Lower lobe of right lung (tissue), 2 donors: ENCODE measurements at regions not wholly inside any gene's neighbourhood (a gene's known extent, or its start where the extent isn't known, plus 50 kb on each side); places are given as distances from the start of the nearest gene placed in this dataset.
"Not testable (repeated sequence)": the region's sequence is repeated elsewhere in the genome, so short reads cannot be mapped to it uniquely, and the experiment has no call there.

Experiments used
- ATAC-seq, 2 donors: fragments of 200-7000 bp; cut with Tn5 transposase; one replicate each; pipeline ENCODE4 v1.9.1; 2020 to 2022; ENCODE audit warnings: mild to moderate bottlenecking in 2 of 2, moderate library complexity in 2 of 2
- DNase-seq: peaks from one replicate; pipeline ENCODE4 v3.0.0-alpha.2; 2020
- H3K27ac ChIP-seq: fragments of 200-600 bp; one replicate; pipeline ENCODE4 v1.8.0; 2022
- H3K27me3 ChIP-seq: fragments of 200-600 bp; one replicate; pipeline ENCODE4 v1.8.0; 2022; ENCODE audit warnings: low read depth
- H3K36me3 ChIP-seq: fragments of 200-600 bp; one replicate; pipeline ENCODE4 v1.8.0; 2022; ENCODE audit warnings: mild to moderate bottlenecking
- H3K4me1 ChIP-seq: fragments of 200-600 bp; one replicate; pipeline ENCODE4 v1.8.0; 2022
- H3K4me3 ChIP-seq: fragments of 200-600 bp; one replicate; pipeline ENCODE4 v1.8.0; 2022; ENCODE audit warnings: mild to moderate bottlenecking
- H3K9me3 ChIP-seq: fragments of 200-600 bp; one replicate; pipeline ENCODE4 v1.8.0; 2022
- intact Hi-C: fragments of 100-400 bp; cut with DNase I; formaldehyde crosslinking; loops from one replicate; pipeline ENCODE4 v1.11.0; 2022
- TF ChIP-seq, protein P1 (sequence below): fragments of 200-600 bp; IDR thresholded peaks from one replicate; pipeline ENCODE4 v1.8.0; 2022; ENCODE audit warnings: antibody characterized with exemption, mild to moderate bottlenecking
- donor health status: DM: no; HTN: yes; CAD: no; lungs with severe emphysema.

DNA sequence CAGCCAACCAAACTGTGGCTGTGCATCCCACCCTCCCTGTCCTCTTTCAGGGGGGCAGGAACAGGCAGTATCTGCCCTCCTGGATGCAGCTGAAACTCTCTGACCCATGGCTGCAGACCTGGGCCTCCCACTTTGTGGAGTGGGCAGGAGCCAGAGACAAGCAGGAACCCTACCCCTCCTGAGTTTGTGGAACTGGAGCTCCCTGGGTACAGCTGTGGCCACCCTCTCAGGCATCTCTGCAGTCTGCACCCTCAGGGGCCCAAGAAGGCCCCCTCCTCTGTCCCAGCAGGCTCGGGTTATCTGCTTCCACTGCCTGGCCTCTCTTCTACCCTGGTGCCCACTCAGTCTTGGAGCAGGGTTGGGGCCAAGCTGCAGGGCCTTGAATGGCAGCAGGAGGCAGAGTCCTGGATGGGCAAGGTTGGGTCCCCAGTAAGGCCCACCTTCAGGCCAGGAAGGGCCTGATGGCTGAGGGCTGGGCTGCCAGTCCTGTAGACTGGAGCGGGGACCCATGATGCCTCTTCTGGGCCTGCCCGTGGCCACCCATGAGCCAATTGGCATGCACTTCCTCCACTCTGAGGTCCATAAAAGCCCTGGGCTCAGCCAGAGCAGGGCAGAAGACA is 619.9 kb downstream of the KIF4B start:
- TF ChIP-seq, protein P1, sequence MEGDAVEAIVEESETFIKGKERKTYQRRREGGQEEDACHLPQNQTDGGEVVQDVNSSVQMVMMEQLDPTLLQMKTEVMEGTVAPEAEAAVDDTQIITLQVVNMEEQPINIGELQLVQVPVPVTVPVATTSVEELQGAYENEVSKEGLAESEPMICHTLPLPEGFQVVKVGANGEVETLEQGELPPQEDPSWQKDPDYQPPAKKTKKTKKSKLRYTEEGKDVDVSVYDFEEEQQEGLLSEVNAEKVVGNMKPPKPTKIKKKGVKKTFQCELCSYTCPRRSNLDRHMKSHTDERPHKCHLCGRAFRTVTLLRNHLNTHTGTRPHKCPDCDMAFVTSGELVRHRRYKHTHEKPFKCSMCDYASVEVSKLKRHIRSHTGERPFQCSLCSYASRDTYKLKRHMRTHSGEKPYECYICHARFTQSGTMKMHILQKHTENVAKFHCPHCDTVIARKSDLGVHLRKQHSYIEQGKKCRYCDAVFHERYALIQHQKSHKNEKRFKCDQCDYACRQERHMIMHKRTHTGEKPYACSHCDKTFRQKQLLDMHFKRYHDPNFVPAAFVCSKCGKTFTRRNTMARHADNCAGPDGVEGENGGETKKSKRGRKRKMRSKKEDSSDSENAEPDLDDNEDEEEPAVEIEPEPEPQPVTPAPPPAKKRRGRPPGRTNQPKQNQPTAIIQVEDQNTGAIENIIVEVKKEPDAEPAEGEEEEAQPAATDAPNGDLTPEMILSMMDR = no peak
- H3K4me3 ChIP-seq = no peak overlapping the region
- H3K9me3 ChIP-seq = no peaks in the 10 kb centered on the region
- H3K36me3 ChIP-seq = no peaks in the 10 kb centered on the region
- intact Hi-C loops = no loop called here
- H3K27ac ChIP-seq = no peak overlapping the region
- no peaks in the 10 kb centered on the region for H3K27me3 ChIP-seq
- H3K4me1 ChIP-seq = no peaks in the 10 kb centered on the region
- ATAC-seq (peak in 1 of 2 donors; percentile 13), DNase-seq (no peak)

DNA sequence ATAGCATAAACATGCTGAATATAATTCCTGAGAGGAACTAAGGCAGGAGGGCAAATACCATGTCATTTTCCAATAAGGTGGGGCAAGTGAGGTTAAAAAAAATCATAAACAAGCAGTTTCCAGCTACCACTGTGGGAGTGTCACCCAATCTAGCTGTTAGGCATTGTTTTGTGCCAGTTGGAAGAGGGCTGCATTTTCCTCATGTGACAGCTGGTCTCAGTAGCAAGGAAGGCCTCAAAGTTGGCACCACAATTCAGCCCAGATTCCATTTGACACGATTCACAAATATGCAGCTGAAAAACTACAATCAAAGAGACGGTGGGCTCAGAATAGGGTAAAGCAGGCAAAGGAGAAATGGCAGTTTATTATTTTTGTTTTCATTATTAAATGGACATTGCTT is 636.1 kb downstream of the KIF4B start:
- no peak for ATAC-seq
- intact Hi-C loops = no loop called here
- no peaks in the 10 kb centered on the region for H3K4me1 ChIP-seq

GRCh38 chr5:155655569-155655968 is 642.0 kb downstream of the KIF4B start:
- intact Hi-C loops = no loop called here
- DNase-seq (no peak), ATAC-seq (no peak)
- no peak overlapping the region for H3K27ac ChIP-seq
- H3K4me3 ChIP-seq = no peak overlapping the region
- no peaks in the 10 kb centered on the region for H3K36me3 ChIP-seq
- no peaks in the 10 kb centered on the region for H3K9me3 ChIP-seq
- TF ChIP-seq, protein P1 = no peak
- no peaks in the 10 kb centered on the region for H3K27me3 ChIP-seq
- no peaks in the 10 kb centered on the region for H3K4me1 ChIP-seq

More for the DNA sequence above, 636.1 kb downstream of the KIF4B start:
- no peak overlapping the region for H3K27ac ChIP-seq
- no peak overlapping the region for H3K4me3 ChIP-seq
- H3K9me3 ChIP-seq = no peaks in the 10 kb centered on the region
- DNase-seq = no peak
- no peaks in the 10 kb centered on the region for H3K27me3 ChIP-seq
- TF ChIP-seq, protein P1 = no peak
- no peaks in the 10 kb centered on the region for H3K36me3 ChIP-seq

GRCh38 chr5:155661859-155662258 is 648.3 kb downstream of the KIF4B start:
- no peak overlapping the region for H3K4me3 ChIP-seq
- H3K27ac ChIP-seq = no peak overlapping the region
- H3K27me3 ChIP-seq = no peaks in the 10 kb centered on the region
- H3K9me3 ChIP-seq = no peaks in the 10 kb centered on the region
- TF ChIP-seq, protein P1 = no peak
- no peaks in the 10 kb centered on the region for H3K4me1 ChIP-seq
- no peak for DNase-seq
- no peaks in the 10 kb centered on the region for H3K36me3 ChIP-seq
- intact Hi-C loops = no loop called here
- no peak for ATAC-seq

DNA sequence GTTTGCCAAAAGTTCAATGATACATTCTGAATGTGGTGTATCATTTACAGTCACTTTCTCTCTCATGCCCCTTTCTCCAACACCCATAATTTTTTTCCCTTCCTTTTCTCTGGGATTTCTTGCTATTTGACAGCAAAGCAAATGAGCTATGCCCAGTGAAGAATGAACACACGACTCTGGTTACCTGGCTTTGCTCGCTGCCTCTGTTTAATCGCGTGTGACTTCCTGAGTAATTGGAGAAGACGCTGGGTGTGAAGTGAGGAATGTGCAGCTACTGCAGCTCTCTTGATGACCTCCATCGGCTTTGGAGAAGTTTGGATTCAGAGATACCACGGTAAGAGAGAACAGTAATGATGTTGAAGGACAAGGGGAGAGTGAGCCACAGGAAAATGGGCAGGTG is 651.8 kb downstream of the KIF4B start:
- Histone ChIP-seq H3K4me1 (no peaks in the 10 kb centered on the region), H3K4me3 (no peak overlapping the region), H3K27me3 (no peaks in the 10 kb centered on the region), H3K36me3 (no peaks in the 10 kb centered on the region), H3K9me3 (no peaks in the 10 kb centered on the region), H3K27ac (no peak overlapping the region)
- intact Hi-C loops = no loop called here
- no peak for DNase-seq
- ATAC-seq = no peak
- TF ChIP-seq, protein P1 = no peak

DNA sequence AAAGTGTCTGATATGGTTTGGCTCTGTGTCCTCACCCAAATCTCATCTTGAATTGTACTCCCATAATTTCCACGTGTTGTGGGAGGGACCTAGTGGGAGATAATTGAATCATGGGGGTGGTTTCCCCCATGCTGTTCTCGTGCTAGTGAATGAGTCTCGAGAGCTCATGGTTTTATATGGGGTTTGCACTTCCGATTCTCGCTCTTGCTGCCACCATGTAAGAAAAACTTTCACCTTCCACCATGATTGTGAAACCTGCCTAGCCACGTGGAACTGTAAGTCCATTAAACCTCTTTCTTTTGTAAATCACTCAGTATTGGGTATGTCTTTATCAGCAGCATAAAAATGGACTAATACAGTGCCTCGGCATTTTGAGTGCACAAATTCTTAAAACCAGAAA is 655.0 kb upstream of the SGCD start:
- H3K4me1 ChIP-seq, H3K27ac ChIP-seq, H3K36me3 ChIP-seq, H3K27me3 ChIP-seq, ATAC-seq, intact Hi-C loops, H3K9me3 ChIP-seq, H3K4me3 ChIP-seq, DNase-seq: not testable (repeated sequence)
